HG03103 (cell line): ENCODE measurements at regions not wholly inside any gene's neighbourhood (a gene's known extent, or its start where the extent isn't known, plus 50 kb on each side); places are given as distances from the start of the nearest gene placed in this dataset.

Experiments used
- ATAC-seq: cut with Tn5 transposase; IDR thresholded peaks from one replicate; pipeline ENCODE4 v1.9.1; 2021; ENCODE audit warnings: low read depth; ENCODE audit not compliant: unreplicated experiment

GRCh38 chr2:194618432-194618831 lies 1038.6 kb upstream of the SLC39A10 start:
- no peak for ATAC-seq

GRCh38 chr2:194616334-194616733 lies 1040.7 kb upstream of the SLC39A10 start:
- ATAC-seq = peak; percentile 62

GRCh38 chr2:194610297-194610696 lies 1046.7 kb upstream of the SLC39A10 start:
- no peak for ATAC-seq

GRCh38 chr2:194603429-194603828 lies 1053.6 kb upstream of the SLC39A10 start:
- no peak for ATAC-seq

- no peak for ATAC-seq
Measured at GRCh38 chr2:194602750-194603149, 1054.3 kb upstream of the SLC39A10 start.

GRCh38 chr2:194591192-194591591 lies 1065.8 kb upstream of the SLC39A10 start:
- ATAC-seq = no peak

- no peak for ATAC-seq
Measured at GRCh38 chr2:194587739-194588270, 1069.2 kb upstream of the SLC39A10 start.

- ATAC-seq = peak; percentile 23
Measured at GRCh38 chr2:194567661-194568017, 1089.4 kb upstream of the SLC39A10 start.

- peak; percentile 53 for ATAC-seq
Measured at GRCh38 chr2:194566907-194567660, 1089.9 kb upstream of the SLC39A10 start.

GRCh38 chr2:194564422-194564821 lies 1092.6 kb upstream of the SLC39A10 start:
- ATAC-seq = no peak

GRCh38 chr2:194562329-194562728 lies 1094.7 kb upstream of the SLC39A10 start:
- ATAC-seq = no peak

- ATAC-seq = no peak
Measured at GRCh38 chr2:194559964-194560363, 1097.1 kb upstream of the SLC39A10 start.

- no peak for ATAC-seq
Measured at GRCh38 chr2:194559523-194559922, 1097.5 kb upstream of the SLC39A10 start.

- ATAC-seq = no peak
Measured at GRCh38 chr2:194557993-194558392, 1099.0 kb upstream of the SLC39A10 start.

GRCh38 chr2:194556629-194557028 lies 1100.4 kb upstream of the SLC39A10 start:
- no peak for ATAC-seq

- ATAC-seq = no peak
Measured at GRCh38 chr2:194553980-194554379, 1103.0 kb upstream of the SLC39A10 start.

GRCh38 chr2:194550702-194551101 lies 1106.3 kb upstream of the SLC39A10 start:
- ATAC-seq = no peak

GRCh38 chr2:194549387-194549786 lies 1107.6 kb upstream of the SLC39A10 start:
- ATAC-seq = no peak

- ATAC-seq = no peak
Measured at GRCh38 chr2:194545978-194546377, 1111.0 kb upstream of the SLC39A10 start.

- no peak for ATAC-seq
Measured at GRCh38 chr2:194539425-194539824, 1117.6 kb upstream of the SLC39A10 start.

GRCh38 chr2:194526121-194526520 lies 1130.9 kb upstream of the SLC39A10 start:
- no peak for ATAC-seq

- ATAC-seq = no peak
Measured at GRCh38 chr2:194514281-194514680, 1142.7 kb upstream of the SLC39A10 start.
